ENCODE measurements at regions not wholly inside any gene's neighbourhood (a gene's known extent, or its start where the extent isn't known, plus 50 kb on each side); places are given as distances from the start of the nearest gene placed in this dataset.

DNA sequence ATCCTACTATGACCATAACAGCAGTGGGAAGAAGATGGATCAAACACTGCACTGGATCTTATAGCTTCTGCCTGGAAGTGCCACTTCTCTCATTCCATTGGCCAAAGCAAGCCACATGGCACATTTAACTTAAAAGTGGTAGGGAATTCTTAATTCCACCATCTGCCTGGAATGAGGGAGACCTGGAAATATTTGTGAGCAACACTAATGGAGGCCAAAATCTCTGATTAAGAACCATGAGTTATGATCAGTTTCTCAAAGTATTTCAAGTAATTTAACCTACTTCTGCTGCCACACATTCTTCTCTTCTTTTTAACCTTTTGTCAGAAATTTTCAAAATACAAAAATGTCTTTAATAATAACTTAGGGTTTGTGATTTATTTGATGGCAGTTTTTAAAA lies 154.0 kb upstream of the C1orf87 start:
- H2AFZ ChIP-seq (ENCODE audit: low read depth, low read length), result no peak overlapping the region
- H3K27ac ChIP-seq (ENCODE audit: low read length), result no peak overlapping the region
- no peaks in the 10 kb centered on the region for H3K4me1 ChIP-seq (ENCODE audit: low read length)
- no peaks in the 10 kb centered on the region for H3K9me3 ChIP-seq (ENCODE audit: insufficient read depth, low read length)
- H3K9ac ChIP-seq (ENCODE audit: low read length), result no peak overlapping the region
- no peak overlapping the region for H3K4me2 ChIP-seq (ENCODE audit: low read length)
- no peaks in the 10 kb centered on the region for H4K20me1 ChIP-seq (ENCODE audit: insufficient read depth, low read length)
- H3K79me2 ChIP-seq (ENCODE audit: low read length), result no peaks in the 10 kb centered on the region
- no peak overlapping the region for H3K4me3 ChIP-seq (ENCODE audit: low read length)
- H3K36me3 ChIP-seq (replicated peaks; ENCODE audit: low read depth, low read length), result no peaks in the 10 kb centered on the region
- TF ChIP-seq, protein P1, sequence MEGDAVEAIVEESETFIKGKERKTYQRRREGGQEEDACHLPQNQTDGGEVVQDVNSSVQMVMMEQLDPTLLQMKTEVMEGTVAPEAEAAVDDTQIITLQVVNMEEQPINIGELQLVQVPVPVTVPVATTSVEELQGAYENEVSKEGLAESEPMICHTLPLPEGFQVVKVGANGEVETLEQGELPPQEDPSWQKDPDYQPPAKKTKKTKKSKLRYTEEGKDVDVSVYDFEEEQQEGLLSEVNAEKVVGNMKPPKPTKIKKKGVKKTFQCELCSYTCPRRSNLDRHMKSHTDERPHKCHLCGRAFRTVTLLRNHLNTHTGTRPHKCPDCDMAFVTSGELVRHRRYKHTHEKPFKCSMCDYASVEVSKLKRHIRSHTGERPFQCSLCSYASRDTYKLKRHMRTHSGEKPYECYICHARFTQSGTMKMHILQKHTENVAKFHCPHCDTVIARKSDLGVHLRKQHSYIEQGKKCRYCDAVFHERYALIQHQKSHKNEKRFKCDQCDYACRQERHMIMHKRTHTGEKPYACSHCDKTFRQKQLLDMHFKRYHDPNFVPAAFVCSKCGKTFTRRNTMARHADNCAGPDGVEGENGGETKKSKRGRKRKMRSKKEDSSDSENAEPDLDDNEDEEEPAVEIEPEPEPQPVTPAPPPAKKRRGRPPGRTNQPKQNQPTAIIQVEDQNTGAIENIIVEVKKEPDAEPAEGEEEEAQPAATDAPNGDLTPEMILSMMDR (IDR thresholded peaks at IDR 0.05; ENCODE audit: low read depth, low read length), result no peak
- TF ChIP-seq EZH2phosphoT487 (IDR thresholded peaks at IDR 0.05; ENCODE audit: low read depth), result no peak
- no peaks in the 10 kb centered on the region for H3K27me3 ChIP-seq (ENCODE audit: low read depth, low read length)

DNA sequence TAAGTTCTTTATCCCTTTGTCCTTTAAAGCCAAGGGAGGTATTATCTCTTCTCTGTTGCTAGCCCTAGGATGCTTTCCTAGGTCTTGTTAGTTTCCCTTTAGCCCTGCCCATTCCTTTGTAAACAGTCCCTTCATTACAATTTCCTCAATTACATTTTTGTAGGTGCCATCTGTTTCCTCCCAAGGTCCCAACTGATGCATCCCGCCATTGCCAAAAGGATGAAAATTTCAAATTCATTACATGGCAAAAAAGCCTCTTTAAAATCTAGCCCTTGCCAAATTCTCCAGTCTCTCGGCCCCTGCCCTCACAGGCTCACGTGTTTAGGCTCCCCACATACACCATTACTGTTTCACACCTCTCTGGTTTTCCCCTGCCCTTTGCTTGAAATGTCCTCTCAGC lies 151.9 kb upstream of the C1orf87 start:
- Histone ChIP-seq H4K20me1 (ENCODE audit: insufficient read depth, low read length) (no peaks in the 10 kb centered on the region), H3K9me3 (ENCODE audit: insufficient read depth, low read length) (no peaks in the 10 kb centered on the region), H3K79me2 (ENCODE audit: low read length) (no peaks in the 10 kb centered on the region), H3K4me3 (ENCODE audit: low read length) (no peak overlapping the region), H3K4me1 (ENCODE audit: low read length) (no peaks in the 10 kb centered on the region), H2AFZ (ENCODE audit: low read depth, low read length) (no peak overlapping the region), H3K36me3 (replicated peaks; ENCODE audit: low read depth, low read length) (no peaks in the 10 kb centered on the region), H3K4me2 (ENCODE audit: low read length) (no peak overlapping the region), H3K27ac (ENCODE audit: low read length) (no peak overlapping the region), H3K27me3 (ENCODE audit: low read depth, low read length) (no peaks in the 10 kb centered on the region), H3K9ac (ENCODE audit: low read length) (no peak overlapping the region)
- TF ChIP-seq, protein P1 (IDR thresholded peaks at IDR 0.05; ENCODE audit: low read depth, low read length), result no peak

DNA sequence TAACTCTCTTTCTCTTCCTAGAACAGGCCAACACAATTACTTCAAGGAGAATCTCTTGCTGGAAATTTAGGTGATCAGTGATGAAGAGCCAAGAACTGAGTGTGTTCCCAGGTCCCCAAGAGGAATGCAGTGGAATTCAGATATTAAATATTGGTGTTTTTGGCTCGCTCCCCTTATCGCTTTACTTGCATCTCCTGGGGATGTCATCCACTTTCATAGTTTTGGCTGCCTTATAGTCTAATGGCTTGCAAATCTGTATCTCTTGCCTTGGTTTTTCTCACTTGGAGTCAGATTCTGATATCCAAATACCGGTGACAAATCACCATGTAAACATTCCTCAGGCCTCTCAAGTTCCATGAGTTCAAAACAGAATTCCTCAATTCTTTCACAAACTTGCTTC lies 151.0 kb upstream of the C1orf87 start:
- Histone ChIP-seq H3K4me2 (ENCODE audit: low read length) (no peak overlapping the region), H3K4me3 (ENCODE audit: low read length) (no peak overlapping the region), H3K36me3 (replicated peaks; ENCODE audit: low read depth, low read length) (no peaks in the 10 kb centered on the region), H3K9me3 (ENCODE audit: insufficient read depth, low read length) (no peaks in the 10 kb centered on the region), H3K27me3 (ENCODE audit: low read depth, low read length) (no peaks in the 10 kb centered on the region), H3K27ac (ENCODE audit: low read length) (no peak overlapping the region), H4K20me1 (ENCODE audit: insufficient read depth, low read length) (no peaks in the 10 kb centered on the region), H3K4me1 (ENCODE audit: low read length) (no peaks in the 10 kb centered on the region), H2AFZ (ENCODE audit: low read depth, low read length) (no peak overlapping the region), H3K9ac (ENCODE audit: low read length) (no peak overlapping the region), H3K79me2 (ENCODE audit: low read length) (no peaks in the 10 kb centered on the region)
- TF ChIP-seq EZH2phosphoT487 (IDR thresholded peaks at IDR 0.05; ENCODE audit: low read depth), result no peak
- TF ChIP-seq, protein P1 (IDR thresholded peaks at IDR 0.05; ENCODE audit: low read depth, low read length), result no peak

DNA sequence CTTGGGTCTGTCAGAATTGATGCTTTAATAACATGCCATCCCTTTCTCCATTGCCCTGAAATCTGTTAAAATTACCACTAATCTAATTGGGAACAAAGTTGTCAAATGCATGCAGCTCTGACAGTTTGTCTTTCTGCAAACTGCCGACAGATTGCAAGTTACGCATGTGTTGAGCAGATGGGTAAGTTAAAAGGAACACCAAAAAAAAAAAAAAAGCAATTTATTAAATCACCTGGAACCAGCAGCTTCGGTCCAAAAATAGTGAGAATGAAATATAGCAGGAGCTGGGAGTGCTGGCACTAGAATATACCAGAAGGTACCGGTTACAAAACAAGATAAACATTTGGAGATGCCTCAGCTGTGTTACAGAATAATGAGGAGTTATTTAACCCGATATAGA lies 149.6 kb upstream of the C1orf87 start:
- H3K27me3 ChIP-seq (ENCODE audit: low read depth, low read length), result no peaks in the 10 kb centered on the region
- no peaks in the 10 kb centered on the region for H3K9me3 ChIP-seq (ENCODE audit: insufficient read depth, low read length)
- TF ChIP-seq, protein P1 (IDR thresholded peaks at IDR 0.05; ENCODE audit: low read depth, low read length), result no peak
- TF ChIP-seq EZH2phosphoT487 (IDR thresholded peaks at IDR 0.05; ENCODE audit: low read depth), result no peak
- H4K20me1 ChIP-seq (ENCODE audit: insufficient read depth, low read length), result no peaks in the 10 kb centered on the region
- H3K4me2 ChIP-seq (ENCODE audit: low read length), result no peak overlapping the region
- H3K9ac ChIP-seq (ENCODE audit: low read length), result no peak overlapping the region
- no peaks in the 10 kb centered on the region for H3K36me3 ChIP-seq (replicated peaks; ENCODE audit: low read depth, low read length)
- H3K4me1 ChIP-seq (ENCODE audit: low read length), result no peaks in the 10 kb centered on the region
- no peak overlapping the region for H2AFZ ChIP-seq (ENCODE audit: low read depth, low read length)
- no peak overlapping the region for H3K27ac ChIP-seq (ENCODE audit: low read length)
- H3K79me2 ChIP-seq (ENCODE audit: low read length), result no peaks in the 10 kb centered on the region
- H3K4me3 ChIP-seq (ENCODE audit: low read length), result no peak overlapping the region

Data from OCI-LY3 (cell line).